GM19467 (cell line): ENCODE measurements at regions not wholly inside any gene's neighbourhood (a gene's known extent, or its start where the extent isn't known, plus 50 kb on each side); places are given as distances from the start of the nearest gene placed in this dataset.
"Not testable (repeated sequence)": the region's sequence is repeated elsewhere in the genome, so short reads cannot be mapped to it uniquely, and the experiment has no call there.

Source experiments
- ATAC-seq: cut with Tn5 transposase; IDR thresholded peaks from one replicate; pipeline ENCODE4 v1.9.1; 2021; ENCODE audit warnings: mild to moderate bottlenecking, moderate library complexity; ENCODE audit not compliant: unreplicated experiment

DNA sequence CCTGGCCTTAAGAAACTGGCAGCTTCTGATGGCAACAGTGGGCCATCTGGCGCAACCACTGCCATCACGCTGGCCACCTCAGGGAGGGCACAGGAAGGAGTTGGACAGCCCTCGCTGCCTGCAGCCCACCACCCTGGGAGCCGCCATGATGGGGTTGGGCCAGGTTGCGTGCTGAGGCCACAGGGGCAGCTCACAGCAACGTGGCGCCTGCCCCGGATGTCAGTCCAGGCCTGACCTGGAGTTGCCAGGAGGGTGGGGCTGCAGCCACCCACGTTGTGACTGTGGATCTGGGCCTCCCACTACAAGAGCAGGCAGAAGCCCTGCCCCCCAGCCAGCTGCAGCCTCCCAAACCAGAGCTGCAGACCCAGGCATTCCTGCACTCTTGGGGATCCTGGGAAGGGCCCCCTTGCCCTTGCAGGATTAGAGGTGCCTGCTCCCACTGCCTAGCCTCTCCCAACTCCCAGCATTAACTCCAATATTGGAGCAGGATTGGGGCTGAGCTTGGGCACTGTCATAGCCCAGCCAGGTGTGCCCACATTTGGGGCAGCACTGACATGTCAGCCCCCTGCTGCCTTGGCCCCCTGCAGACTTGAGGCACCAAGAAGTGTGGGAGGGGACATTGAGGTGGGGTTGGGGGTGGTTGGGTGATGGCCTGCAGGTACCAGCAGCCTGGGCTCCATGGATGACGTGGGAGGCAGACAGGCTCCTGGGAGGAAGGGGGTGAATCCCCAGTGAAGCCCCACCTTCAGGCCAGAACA lies 468.9 kb upstream of the CCDC54 start:
- no peak for ATAC-seq

DNA sequence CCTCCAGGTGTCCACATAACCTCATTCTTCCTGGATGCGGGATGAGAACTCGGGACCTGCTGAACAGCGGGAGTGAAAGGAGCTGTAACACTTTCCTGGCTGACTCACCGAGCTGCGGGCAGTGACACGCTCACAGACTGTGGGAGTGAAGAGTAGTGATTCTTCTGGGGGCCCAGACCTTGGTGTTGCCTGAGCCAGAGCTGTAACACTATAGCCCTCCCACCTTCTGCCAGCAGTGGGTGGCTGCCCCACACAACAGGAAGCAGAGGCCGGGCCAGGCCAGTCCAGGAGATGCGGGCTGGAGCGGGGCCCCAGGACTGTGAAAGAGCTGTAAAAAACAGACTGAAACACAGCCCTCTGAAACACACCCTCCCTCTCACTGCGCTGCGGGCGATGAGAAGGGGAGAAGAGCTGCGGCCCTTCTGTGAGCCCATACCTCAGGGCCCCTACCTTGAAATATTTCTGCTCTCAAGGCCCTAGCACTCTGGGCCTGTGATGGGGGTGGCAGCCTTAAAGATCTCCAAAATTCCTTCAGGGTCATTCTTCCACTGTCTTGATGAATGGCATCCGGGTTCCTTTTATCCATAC lies 464.0 kb upstream of the CCDC54 start:
- no peak for ATAC-seq

DNA sequence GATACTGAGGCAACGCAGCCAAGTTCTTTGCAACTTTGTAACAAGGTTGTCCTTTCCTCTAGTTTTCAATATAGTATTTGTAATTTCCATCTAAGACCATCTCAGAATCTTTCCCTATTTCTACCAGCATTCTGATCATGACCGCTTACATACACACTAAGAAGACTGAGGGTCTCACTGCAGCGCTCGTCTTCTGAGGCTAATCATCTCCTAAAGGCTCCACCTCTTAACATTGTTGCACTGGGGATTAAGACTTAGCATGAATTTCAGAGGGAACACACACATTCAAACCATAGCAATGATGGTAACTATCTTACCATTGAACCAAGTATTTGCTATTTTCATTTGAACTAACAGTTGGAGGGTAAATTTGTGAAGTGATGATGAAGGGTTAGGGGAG lies 463.3 kb upstream of the CCDC54 start:
- no peak for ATAC-seq

- ATAC-seq, result no peak
Measured at GRCh38 chr3:106920609-106921008, 456.6 kb upstream of the CCDC54 start.

DNA sequence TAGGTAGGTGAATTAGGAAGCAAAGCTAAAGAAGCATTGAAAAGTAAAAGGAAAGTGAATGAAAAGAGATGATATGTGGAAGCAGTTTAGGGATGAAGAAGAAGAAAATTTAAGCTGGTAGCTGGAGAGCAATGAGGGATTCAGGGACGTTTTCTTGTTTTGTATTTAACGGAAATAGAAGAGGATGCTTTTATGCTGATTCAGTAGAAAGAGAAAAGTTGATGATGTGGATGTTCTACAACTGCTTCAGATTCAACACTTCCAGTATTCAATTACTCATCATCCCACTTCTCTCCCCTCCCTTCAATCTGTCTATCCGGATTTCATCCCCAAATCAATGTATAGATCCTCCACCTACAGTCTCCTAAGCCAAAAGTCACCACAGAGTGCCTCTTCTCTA lies 448.2 kb upstream of the CCDC54 start:
- no peak for ATAC-seq

- ATAC-seq, result no peak
Measured at GRCh38 chr3:106930086-106930485, 447.2 kb upstream of the CCDC54 start.

GRCh38 chr3:106931904-106932303 lies 445.3 kb upstream of the CCDC54 start:
- no peak for ATAC-seq

- ATAC-seq, result no peak
Measured at GRCh38 chr3:106936337-106936736, 440.9 kb upstream of the CCDC54 start.

- no peak for ATAC-seq
Measured at GRCh38 chr3:106942051-106942450, 435.2 kb upstream of the CCDC54 start.

DNA sequence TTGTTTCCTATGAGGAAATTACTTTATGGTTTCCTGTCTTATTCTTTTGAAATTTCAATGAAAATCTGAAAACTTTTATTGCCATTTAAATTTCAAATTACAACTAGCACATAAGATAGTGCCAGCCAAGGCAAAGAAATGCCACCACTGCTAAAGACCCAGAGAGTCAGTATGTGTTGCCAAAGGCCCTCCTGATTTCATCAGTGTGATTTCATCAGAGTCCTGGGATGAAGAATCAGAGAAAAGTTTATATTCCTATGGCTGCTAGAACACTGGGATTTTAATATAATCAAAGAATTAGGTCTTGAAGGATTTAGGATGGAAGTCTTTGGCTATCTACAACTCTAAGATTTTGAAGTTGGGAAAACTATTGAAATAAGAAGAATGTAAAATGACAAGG lies 434.2 kb upstream of the CCDC54 start:
- no peak for ATAC-seq

DNA sequence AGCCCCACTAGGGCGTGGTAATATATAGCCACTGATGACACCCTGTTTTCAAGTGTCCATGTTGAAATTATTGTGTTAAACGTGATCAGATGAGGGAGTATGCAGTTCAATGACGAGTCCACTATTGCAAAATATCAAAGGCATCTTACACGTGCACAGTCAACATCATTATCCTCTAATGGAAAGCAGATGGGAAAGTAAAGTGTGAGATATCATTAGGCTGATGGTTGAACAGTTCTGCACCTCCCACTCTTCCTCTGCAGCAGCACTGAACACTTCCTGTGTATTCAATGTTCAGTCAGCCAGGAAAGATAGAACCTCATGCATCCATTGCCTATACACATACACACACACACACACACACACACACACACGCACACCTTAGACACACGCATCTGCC lies 431.8 kb upstream of the CCDC54 start:
- ATAC-seq, result no peak

DNA sequence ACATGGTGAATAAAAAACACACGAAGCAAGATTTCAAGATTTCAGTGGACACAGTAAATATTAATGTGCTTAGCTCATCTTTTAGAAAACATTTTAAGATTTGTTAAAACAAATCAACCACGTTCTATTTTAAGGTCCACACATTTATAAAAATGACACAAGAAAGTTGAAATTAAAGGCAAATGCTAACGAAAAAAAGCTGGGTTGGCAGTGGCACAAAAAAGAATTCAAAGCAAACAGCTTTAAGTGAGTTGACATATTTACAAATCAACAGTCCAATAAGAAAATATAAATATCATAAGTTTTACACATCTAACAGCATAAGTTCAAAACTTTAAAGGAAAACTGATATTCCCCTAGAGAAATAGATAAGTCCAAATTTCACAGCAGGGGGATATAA lies 430.4 kb upstream of the CCDC54 start:
- ATAC-seq, result no peak

GRCh38 chr3:106957029-106957428 lies 420.2 kb upstream of the CCDC54 start:
- no peak for ATAC-seq

DNA sequence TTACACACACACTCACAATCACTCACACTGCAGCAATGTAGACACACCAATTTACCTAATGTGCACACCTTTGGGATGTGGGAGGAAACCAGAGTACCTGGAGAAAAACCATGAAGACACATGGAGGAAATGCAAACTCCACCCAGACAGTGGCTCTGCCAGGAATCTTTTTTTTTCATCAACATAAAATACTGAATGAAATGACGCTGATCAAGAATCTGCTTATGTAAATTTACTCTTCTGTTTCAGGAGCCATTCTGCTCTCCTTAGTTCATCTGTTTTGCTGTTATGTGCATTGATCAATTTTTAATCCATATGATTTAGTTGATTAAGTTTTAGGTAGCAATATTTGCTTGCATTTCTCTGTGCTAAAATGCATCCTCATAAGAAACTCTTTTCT lies 414.2 kb upstream of the CCDC54 start:
- ATAC-seq, result no peak

DNA sequence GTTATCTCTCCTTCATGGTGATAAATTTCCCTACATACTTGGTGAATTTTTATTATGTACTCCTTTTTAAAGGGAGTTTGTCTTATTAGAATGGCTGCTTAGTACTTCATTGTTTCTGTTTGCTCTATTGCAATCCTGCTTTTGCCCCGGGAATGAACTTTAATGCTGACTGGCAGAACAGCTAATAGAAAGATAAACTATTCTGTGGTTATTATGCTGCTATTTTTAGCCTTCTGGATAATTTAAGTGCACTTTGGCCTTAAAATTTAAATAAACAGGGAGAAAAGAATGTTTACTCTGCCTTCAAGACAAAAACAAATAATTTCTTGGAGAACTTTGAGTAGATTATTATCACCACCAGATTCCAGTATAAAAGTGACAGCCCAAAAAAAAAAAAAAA lies 413.8 kb upstream of the CCDC54 start:
- ATAC-seq, result no peak

DNA sequence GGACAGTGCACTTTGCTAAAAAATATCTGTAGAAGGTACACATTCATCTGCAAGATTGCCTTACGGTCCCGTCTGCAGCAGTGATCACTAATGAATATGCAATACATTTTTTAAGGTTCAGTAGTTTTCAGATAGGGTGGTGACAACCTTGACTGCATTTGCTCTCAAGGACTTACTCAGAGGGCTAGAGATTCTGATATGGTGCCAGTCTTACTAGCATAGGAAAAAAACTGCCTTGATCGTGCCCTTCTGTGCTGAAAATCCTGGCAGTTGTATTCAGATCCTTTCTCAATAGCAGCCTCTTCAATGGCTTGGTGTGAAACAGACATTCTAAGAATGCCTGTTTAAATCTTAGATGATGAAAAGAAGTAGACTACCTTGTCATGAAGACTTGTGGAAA lies 411.9 kb upstream of the CCDC54 start:
- no peak for ATAC-seq

GRCh38 chr3:106969596-106969995 lies 407.6 kb upstream of the CCDC54 start:
- ATAC-seq, result no peak

- ATAC-seq, result no peak
Measured at GRCh38 chr3:106981392-106981791, 395.8 kb upstream of the CCDC54 start.

DNA sequence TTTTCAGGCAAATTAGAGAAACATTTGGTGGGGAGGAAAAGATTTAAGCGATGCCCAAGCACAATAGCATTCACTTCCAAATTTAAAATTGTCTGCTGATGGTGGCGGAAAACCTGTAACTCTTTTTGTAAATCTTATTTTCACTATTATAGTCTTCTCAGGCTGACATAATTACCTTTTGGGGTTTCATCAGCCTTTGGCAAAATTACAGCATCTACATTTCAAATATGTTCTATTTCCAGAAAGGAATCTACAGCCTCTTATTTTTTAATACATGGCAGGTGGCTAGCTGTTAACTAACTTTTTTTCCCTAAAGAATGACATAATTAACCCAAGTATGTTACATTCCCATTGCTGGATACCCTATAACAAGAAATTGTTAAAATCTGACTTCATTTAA lies 391.5 kb upstream of the CCDC54 start:
- no peak for ATAC-seq

- ATAC-seq, result not testable (repeated sequence)
Measured at GRCh38 chr3:106998841-106999682, 378.2 kb upstream of the CCDC54 start.

DNA sequence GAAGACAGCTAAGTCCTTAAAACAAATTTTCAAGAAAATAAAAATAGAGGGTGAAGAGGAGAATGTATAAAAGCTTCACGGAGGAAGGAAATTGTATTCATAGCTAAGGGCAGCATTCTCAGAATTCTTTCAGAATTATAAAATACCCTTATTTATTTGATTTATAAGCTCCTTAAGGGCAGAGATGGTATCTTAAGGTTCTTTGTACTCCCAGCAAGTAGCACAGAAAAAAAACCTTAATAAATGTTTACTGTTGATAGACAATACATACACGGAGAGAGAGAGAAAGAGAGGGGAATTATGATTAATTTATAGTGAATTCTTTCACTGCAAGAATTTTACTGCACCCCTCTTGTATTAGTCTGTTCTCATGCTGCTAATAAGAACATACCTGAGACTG lies 375.6 kb upstream of the CCDC54 start:
- no peak for ATAC-seq

DNA sequence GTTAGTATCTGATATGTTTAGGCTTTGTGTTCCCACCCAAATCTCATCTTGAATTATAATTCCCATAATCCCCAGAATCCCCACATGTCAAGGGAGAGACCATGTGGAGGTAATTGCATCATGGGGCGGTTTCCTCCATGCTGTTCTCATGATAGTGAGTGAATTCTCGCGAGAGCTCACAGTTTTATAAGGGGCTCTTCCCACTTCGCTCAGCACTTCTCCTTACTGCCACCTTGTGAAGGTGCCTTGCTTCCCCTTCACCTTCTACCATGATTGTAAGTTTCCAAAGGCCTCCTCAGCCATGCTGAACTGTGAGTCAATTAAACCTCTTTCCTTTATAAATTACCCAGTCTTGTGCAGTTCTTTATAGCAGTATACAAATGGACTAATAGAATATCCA lies 371.9 kb upstream of the CCDC54 start:
- ATAC-seq, result not testable (repeated sequence)
